ENCODE measurements at regions not wholly inside any gene's neighbourhood (a gene's known extent, or its start where the extent isn't known, plus 50 kb on each side); places are given as distances from the start of the nearest gene placed in this dataset.

GRCh38 chr2:67158718-67159117 is 238.4 kb upstream of the ETAA1 start:
- ChIA-PET RAD21 (ENCODE audit: unreplicated experiment) (no interaction called here), POLR2A (no interaction called here), CTCF (no interaction called here), SMC1A (ENCODE audit: uncharacterized antibody, unreplicated experiment) (no interaction called here)
- no peaks in the 10 kb centered on the region for H3K36me3 ChIP-seq (ENCODE audit: control insufficient read depth in 2 of 2, insufficient read depth in 2 of 2, low read length in 1 of 2)
- H2AFZ ChIP-seq (ENCODE audit: control insufficient read depth, low read depth, low read length), result no peak overlapping the region
- intact Hi-C loops (cut with micrococcal nuclease; ENCODE audit: unreplicated experiment), result no loop called here
- no peak overlapping the region for H3K4me2 ChIP-seq (ENCODE audit: control insufficient read depth, insufficient read depth)
- FAIRE-seq (no peak), ATAC-seq (no peak), DNase-seq (ENCODE audit: low read depth, low spot score) (no peak)
- TF ChIP-seq STAT3 (IDR thresholded peaks at IDR 0.05; ENCODE audit: low read depth, low read length) (no peak), E2F4 (IDR thresholded peaks at IDR 0.05; ENCODE audit: low read depth, low read length) (no peak), BACH1 (IDR thresholded peaks at IDR 0.05; ENCODE audit: borderline replicate concordance) (no peak), CHD2 (IDR thresholded peaks at IDR 0.05; ENCODE audit: borderline replicate concordance, low read depth, low read length) (no peak), SREBF1 (IDR thresholded peaks at IDR 0.05; ENCODE audit: low read length) (no peak), ZNF207 (IDR thresholded peaks at IDR 0.05; ENCODE audit: borderline replicate concordance) (no peak), POLR2AphosphoS5 (IDR thresholded peaks at IDR 0.05; ENCODE audit: low read length) (no peak)
- no peak overlapping the region for H3K27ac ChIP-seq (ENCODE audit: control insufficient read depth, insufficient read depth)
- H3K9ac ChIP-seq (ENCODE audit: control insufficient read depth, insufficient read depth, low read length), result no peak overlapping the region
- BruUV-seq (replicated peaks), result no TSS peak
- no peaks in the 10 kb centered on the region for H3K27me3 ChIP-seq (replicated peaks in 1 of 2; ENCODE audit: control insufficient read depth in 2 of 2, insufficient read depth in 2 of 2, low read length in 1 of 2)
- H3K4me3 ChIP-seq, result no peak overlapping the region
- no peaks in the 10 kb centered on the region for H3K9me3 ChIP-seq (replicated peaks; ENCODE audit: control insufficient read depth, insufficient read depth, low read length)
- no peaks in the 10 kb centered on the region for H4K20me1 ChIP-seq (ENCODE audit: control insufficient read depth, insufficient read depth)
- no peaks in the 10 kb centered on the region for H3K4me1 ChIP-seq (ENCODE audit: control insufficient read depth, insufficient read depth, low read length)
- in situ Hi-C loops (cut with MboI), result no loop called here
- no peaks in the 10 kb centered on the region for H3K79me2 ChIP-seq (ENCODE audit: control insufficient read depth, insufficient read depth, low read length)

GRCh38 chr2:67159929-67160328 is 237.2 kb upstream of the ETAA1 start:
- Histone ChIP-seq H3K9me3 (replicated peaks; ENCODE audit: control insufficient read depth, insufficient read depth, low read length) (no peaks in the 10 kb centered on the region), H3K27me3 (replicated peaks in 1 of 2; ENCODE audit: control insufficient read depth in 2 of 2, insufficient read depth in 2 of 2, low read length in 1 of 2) (no peaks in the 10 kb centered on the region), H3K79me2 (ENCODE audit: control insufficient read depth, insufficient read depth, low read length) (no peaks in the 10 kb centered on the region), H3K27ac (ENCODE audit: control insufficient read depth, insufficient read depth) (no peak overlapping the region), H4K20me1 (ENCODE audit: control insufficient read depth, insufficient read depth) (no peaks in the 10 kb centered on the region), H3K4me2 (ENCODE audit: control insufficient read depth, insufficient read depth) (no peak overlapping the region), H2AFZ (ENCODE audit: control insufficient read depth, low read depth, low read length) (no peak overlapping the region), H3K4me1 (ENCODE audit: control insufficient read depth, insufficient read depth, low read length) (no peaks in the 10 kb centered on the region), H3K9ac (ENCODE audit: control insufficient read depth, insufficient read depth, low read length) (no peak overlapping the region), H3K4me3 (no peak overlapping the region), H3K36me3 (ENCODE audit: control insufficient read depth in 2 of 2, insufficient read depth in 2 of 2, low read length in 1 of 2) (no peaks in the 10 kb centered on the region)
- POLR2A ChIA-PET, result no interaction called here
- no peak for TF ChIP-seq WRNIP1 (IDR thresholded peaks at IDR 0.05; ENCODE audit: borderline replicate concordance, low read depth, low read length)
- TF ChIP-seq RBBP5 (conservative IDR thresholded peaks at IDR 0.05), result no peak
- TF ChIP-seq JUNB (IDR thresholded peaks at IDR 0.05), result peak; percentile 26; the same call in 1 of the 2 replicates
- SMC1A ChIA-PET (ENCODE audit: uncharacterized antibody, unreplicated experiment), result interaction anchor here (0.7 to 1.3 kb wide), 2 partner anchors 15 to 276 kb away, joined by 3 read pairs; no protein-coding TSS in a partner anchor
- FAIRE-seq (no peak), DNase-seq (ENCODE audit: low read depth, low spot score) (no peak), ATAC-seq (peak; percentile 48; the same call in 2 of the 3 replicates)
- BruUV-seq (replicated peaks), result no TSS peak
- intact Hi-C loops (cut with micrococcal nuclease; ENCODE audit: unreplicated experiment), result no loop called here
- 0% methylated on average over 4 of the region's 4 CpGs for WGBS (ENCODE audit: insufficient coverage, insufficient replicate concordance, low lambda C conversion rate, missing lambda C conversion rate)
- RAD21 ChIA-PET (ENCODE audit: unreplicated experiment), result no interaction called here
- in situ Hi-C loops (cut with MboI), result no loop called here
- CTCF ChIA-PET, result no interaction called here

Data from GM12878 (cell line).